ENCODE measurements at regions not wholly inside any gene's neighbourhood (a gene's known extent, or its start where the extent isn't known, plus 50 kb on each side); places are given as distances from the start of the nearest gene placed in this dataset.
"Not testable (repeated sequence)": the region's sequence is repeated elsewhere in the genome, so short reads cannot be mapped to it uniquely, and the experiment has no call there.

- TF ChIP-seq ZFX (IDR thresholded peaks at IDR 0.05; ENCODE audit: borderline replicate concordance) = no peak
- TF ChIP-seq CTCF (IDR thresholded peaks at IDR 0.05) = no peak
- H3K27ac ChIP-seq = no peak overlapping the region
These were observed 110.9 kb downstream of the FAM161A start for GRCh38 chr2:61742955-61743354.

DNA sequence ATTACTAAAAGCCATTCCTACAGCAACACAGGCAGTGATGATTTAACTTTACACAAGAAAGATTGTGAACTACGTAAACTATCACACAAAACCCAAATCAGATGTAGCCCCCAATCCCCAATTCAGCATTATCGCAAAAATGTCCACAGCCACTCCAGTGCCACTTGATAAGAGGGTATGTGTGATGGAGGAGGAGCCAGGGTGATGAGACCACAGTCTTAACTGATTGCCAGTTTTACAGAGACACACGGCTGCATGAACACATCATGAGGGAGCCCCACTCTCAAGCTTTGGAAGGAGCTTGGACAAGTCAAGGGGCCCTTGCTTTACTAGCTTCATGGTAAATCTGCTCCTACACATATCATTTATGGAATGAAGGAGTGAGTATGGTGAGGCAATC lies 116.0 kb downstream of the FAM161A start:
- no peak overlapping the region for H3K27ac ChIP-seq
- TF ChIP-seq ZFX (IDR thresholded peaks at IDR 0.05; ENCODE audit: borderline replicate concordance) = no peak
- no peak for TF ChIP-seq CTCF (IDR thresholded peaks at IDR 0.05)

DNA sequence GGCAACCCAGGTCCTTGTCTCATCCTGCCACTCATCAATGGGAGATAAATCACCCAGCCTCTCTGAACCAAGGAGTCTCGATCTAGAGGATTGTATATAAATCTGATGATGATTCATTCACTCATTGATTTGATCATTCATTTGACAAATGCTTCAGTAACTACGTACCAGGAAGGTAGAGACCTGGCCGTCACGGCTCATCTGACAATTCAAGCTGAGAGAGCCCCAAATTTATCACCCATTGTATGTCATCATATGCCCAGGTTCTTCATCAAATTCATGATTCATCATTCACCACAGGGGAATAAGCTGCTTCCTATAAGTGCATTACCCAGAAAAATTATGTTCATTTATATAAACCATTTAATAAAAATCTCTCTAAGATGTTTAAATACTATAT lies 116.9 kb downstream of the FAM161A start:
- H3K27ac ChIP-seq = no peak overlapping the region
- TF ChIP-seq CTCF (IDR thresholded peaks at IDR 0.05) (no peak), ZFX (IDR thresholded peaks at IDR 0.05; ENCODE audit: borderline replicate concordance) (no peak)

GRCh38 chr2:61733563-61733962 lies 120.3 kb downstream of the FAM161A start:
- no peak overlapping the region for H3K27ac ChIP-seq
- no peak for TF ChIP-seq ZFX (IDR thresholded peaks at IDR 0.05; ENCODE audit: borderline replicate concordance)
- TF ChIP-seq CTCF (IDR thresholded peaks at IDR 0.05) = no peak

DNA sequence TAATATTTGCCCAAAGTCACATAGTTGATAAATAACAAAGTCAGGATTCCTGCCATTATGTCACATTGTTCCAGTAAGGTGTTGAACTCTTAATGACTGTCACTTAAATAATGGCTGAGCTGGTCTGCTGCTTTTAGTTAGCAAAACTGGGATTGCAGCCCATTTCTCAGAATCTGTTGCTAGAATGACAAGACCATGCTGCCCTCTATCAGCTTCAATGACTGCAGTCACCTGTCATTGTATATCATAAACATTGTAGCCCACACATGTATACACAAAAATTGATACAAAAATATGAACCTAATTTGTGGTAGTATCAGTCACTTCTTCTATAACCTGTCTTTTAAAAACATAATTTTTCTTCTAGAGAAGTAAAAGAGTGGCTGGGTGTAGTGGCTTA lies 121.1 kb downstream of the FAM161A start:
- TF ChIP-seq ZFX (IDR thresholded peaks at IDR 0.05; ENCODE audit: borderline replicate concordance) = no peak
- no peak for TF ChIP-seq CTCF (IDR thresholded peaks at IDR 0.05)

GRCh38 chr2:61727746-61728145 lies 126.1 kb downstream of the FAM161A start:
- TF ChIP-seq CTCF (IDR thresholded peaks at IDR 0.05) (no peak), ZFX (IDR thresholded peaks at IDR 0.05; ENCODE audit: borderline replicate concordance) (no peak)
- H3K27ac ChIP-seq = no peak overlapping the region

More for the DNA sequence above, 121.1 kb downstream of the FAM161A start:
- no peak overlapping the region for H3K27ac ChIP-seq

- no peak overlapping the region for H3K27ac ChIP-seq
- TF ChIP-seq ZFX (IDR thresholded peaks at IDR 0.05; ENCODE audit: borderline replicate concordance) = no peak
- no peak for TF ChIP-seq CTCF (IDR thresholded peaks at IDR 0.05)
These were observed 127.2 kb downstream of the FAM161A start for GRCh38 chr2:61726456-61727209.

DNA sequence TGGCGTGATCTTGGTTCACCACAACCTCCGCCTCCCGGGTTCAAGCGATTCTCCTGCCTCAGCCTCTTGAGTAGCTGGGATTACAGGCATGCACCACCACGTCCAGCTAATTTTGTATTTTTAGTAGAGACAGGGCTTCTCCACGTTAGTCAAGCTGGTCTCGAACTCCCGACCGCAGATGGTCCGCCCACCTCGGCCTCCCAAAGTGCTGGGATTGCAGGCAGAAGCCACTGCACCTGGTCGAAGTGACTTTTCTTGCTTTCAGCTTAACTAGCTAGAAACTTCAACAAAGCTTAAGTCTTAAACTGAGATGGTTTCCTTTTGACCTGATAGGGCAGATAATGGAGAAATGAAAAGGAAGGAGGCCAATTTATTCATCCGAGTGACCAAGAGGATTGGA lies 130.5 kb downstream of the FAM161A start:
- H3K27ac ChIP-seq = not testable (repeated sequence)

Data from 22Rv1 (cell line).